Heart left ventricle (tissue), 16 donors: ENCODE measurements at regions not wholly inside any gene's neighbourhood (a gene's known extent, or its start where the extent isn't known, plus 50 kb on each side); places are given as distances from the start of the nearest gene placed in this dataset.

Source experiments
- ATAC-seq, 4 donors: fragments of 200-7000 bp; cut with Tn5 transposase; one replicate each; pipeline ENCODE4 v1.9.1; 2020 to 2022; ENCODE audit warnings: moderate library complexity in 4 of 4, mild to moderate bottlenecking in 3 of 4, moderate number of reproducible peaks in 1 of 4
- DNase-seq, 5 donors: peaks; one replicate each; pipeline ENCODE4 v3.0.0-alpha.2; 2020
- H3K27ac ChIP-seq, 12 donors: fragments of 200-600 bp; sonication (generic) in 4 of 12; one replicate each; pipeline versions ENCODE4 v1.5.0 to v1.8.0; 2016 to 2022; ENCODE audit warnings: mild to moderate bottlenecking in 2 of 12
- H3K27me3 ChIP-seq, 9 donors: fragments of 200-600 bp; sonication (generic) in 2 of 9; one replicate each; pipeline versions ENCODE4 v1.5.1 to v1.8.0; 2016 to 2022; ENCODE audit warnings: mild to moderate bottlenecking in 3 of 9
- H3K36me3 ChIP-seq, 9 donors: fragments of 200-600 bp; sonication (generic) in 2 of 9; one replicate each; pipeline versions ENCODE4 v1.5.0 to v1.8.0; 2018 to 2022; ENCODE audit warnings: mild to moderate bottlenecking in 2 of 9
- H3K4me1 ChIP-seq, 12 donors: fragments of 200-600 bp; sonication (generic) in 4 of 12; one replicate each; pipeline versions ENCODE4 v1.5.0 to v1.8.0; 2016 to 2022; ENCODE audit warnings: mild to moderate bottlenecking in 3 of 12
- H3K4me3 ChIP-seq, 12 donors: fragments of 200-600 bp; sonication (generic) in 4 of 12; one replicate each; pipeline versions ENCODE4 v1.5.0 to v1.8.0; 2017 to 2022; ENCODE audit warnings: mild to moderate bottlenecking in 9 of 12, moderate library complexity in 4 of 12
- H3K9me3 ChIP-seq, 12 donors: fragments of 200-600 bp; sonication (generic) in 4 of 12; one replicate each; pipeline versions ENCODE4 v1.5.0 to v1.8.0; 2016 to 2022; ENCODE audit warnings: mild to moderate bottlenecking in 1 of 12
- POLR2A ChIP-seq, 2 donors: fragments of 450-650 bp; IDR thresholded peaks; one replicate each; pipeline ENCODE4 v1.6.1; 2017; ENCODE audit warnings: antibody characterized with exemption in 2 of 2, mild to moderate bottlenecking in 2 of 2, moderate library complexity in 2 of 2
- WGBS, 4 donors: extraction: QIAGEN DNeasy Blood & Tissue Kit in 2 of 4; methylation state at CpG; one replicate each; pipeline versions ENCODE4 v1.1.5 to v1.1.7; 2013 to 2018; 5-methylcytosine and 5-hydroxymethylcytosine counted together
- intact Hi-C, 10 donors: fragments of 100-400 bp; cut with DNase I; formaldehyde crosslinking; loops; one replicate each; pipeline versions ENCODE4 v1.11.1 to v1.14.2; 2022
- TF ChIP-seq, protein P1 (sequence below), 12 donors: fragments of 200-600 bp; sonication (generic) in 4 of 12; IDR thresholded peaks; one replicate each; pipeline versions ENCODE4 v1.5.0 to v1.8.0; 2018 to 2022; ENCODE audit warnings: antibody characterized with exemption in 12 of 12, mild to moderate bottlenecking in 5 of 12
- donor health status: ischemic (EF 13 %, LVEDD 7.1; RV severe dilation, severe dysfunction).
- donor health status: healthy with polysubstance abuse.
- donor health status: DM: no; HTN: yes; CAD: no.
- donor health status: DM: no; HTN: no; CAD: no.
- donor health status: ischemic (EF 25% LVEDD 6.9; RV normal size, moderate dysfunction).
- donor health status: ischemic (EF 25% LVEDD 5.7; RV mildly dilated, moderate dysfunction).
- donor health status: healthy.
- donor health status: DM: yes; HTN: yes; CAD: no.
- donor health status: ischemic (EF 35%, LVEDD 5.7; RV mildly dilated, moderate dysfunction).
- donor health status: nonischemic (EF 11% LVEDD 7.7; RV severe dilation, severe dysfunction).
- donor health status: DM: yes; HTN: yes; CAD: no.
- donor health status: PGD.
- donor health status: ischemic (EF 29% LVEDD 5.4; RV normal size, mild dysfunction).
- donor health status: nonischemic (EF 23%, LVEDD 6.1; RV moderate dilation, normal function).

DNA sequence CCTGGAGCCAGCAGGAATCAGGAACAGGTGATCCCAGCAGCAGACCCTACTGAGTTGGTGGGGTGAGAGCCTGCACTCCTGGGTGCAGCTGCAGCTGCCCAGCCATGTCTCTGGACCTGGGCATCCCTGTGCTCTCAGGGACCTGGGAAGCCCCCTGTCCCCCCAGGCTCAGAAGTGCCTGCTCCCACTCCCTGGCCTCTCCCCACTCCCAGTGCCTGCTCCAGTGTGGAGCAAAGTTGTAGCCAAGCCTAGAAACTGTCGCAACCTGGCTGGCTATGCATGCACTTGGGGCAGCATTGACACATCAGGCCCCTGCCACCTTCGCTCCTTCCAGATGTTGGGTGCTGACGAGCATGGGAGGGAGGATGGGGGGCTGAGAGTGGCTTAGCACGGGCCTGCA, 1124.7 kb upstream of the ACVR2A start:
- TF ChIP-seq, protein P1, sequence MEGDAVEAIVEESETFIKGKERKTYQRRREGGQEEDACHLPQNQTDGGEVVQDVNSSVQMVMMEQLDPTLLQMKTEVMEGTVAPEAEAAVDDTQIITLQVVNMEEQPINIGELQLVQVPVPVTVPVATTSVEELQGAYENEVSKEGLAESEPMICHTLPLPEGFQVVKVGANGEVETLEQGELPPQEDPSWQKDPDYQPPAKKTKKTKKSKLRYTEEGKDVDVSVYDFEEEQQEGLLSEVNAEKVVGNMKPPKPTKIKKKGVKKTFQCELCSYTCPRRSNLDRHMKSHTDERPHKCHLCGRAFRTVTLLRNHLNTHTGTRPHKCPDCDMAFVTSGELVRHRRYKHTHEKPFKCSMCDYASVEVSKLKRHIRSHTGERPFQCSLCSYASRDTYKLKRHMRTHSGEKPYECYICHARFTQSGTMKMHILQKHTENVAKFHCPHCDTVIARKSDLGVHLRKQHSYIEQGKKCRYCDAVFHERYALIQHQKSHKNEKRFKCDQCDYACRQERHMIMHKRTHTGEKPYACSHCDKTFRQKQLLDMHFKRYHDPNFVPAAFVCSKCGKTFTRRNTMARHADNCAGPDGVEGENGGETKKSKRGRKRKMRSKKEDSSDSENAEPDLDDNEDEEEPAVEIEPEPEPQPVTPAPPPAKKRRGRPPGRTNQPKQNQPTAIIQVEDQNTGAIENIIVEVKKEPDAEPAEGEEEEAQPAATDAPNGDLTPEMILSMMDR (IDR thresholded peaks at IDR 0.05): no peak
- TF ChIP-seq POLR2A (IDR thresholded peaks at IDR 0.05): no peak
- Histone ChIP-seq H3K9me3 (peaks cover 0 to 11% (median 6%) of the 10 kb centered on the region in 12 donors), H3K4me1 (no peaks in the 10 kb centered on the region), H3K36me3 (no peaks in the 10 kb centered on the region), H3K4me3 (no peak overlapping the region), H3K27ac (no peak overlapping the region), H3K27me3 (no peaks in the 10 kb centered on the region)
- 87 to 90% (median 87%) methylated on average over 3 to 4 of the region's 4 CpGs for WGBS, 4 donors
- DNase-seq (no peak), ATAC-seq (no peak)
- intact Hi-C loops: no loop called here

DNA sequence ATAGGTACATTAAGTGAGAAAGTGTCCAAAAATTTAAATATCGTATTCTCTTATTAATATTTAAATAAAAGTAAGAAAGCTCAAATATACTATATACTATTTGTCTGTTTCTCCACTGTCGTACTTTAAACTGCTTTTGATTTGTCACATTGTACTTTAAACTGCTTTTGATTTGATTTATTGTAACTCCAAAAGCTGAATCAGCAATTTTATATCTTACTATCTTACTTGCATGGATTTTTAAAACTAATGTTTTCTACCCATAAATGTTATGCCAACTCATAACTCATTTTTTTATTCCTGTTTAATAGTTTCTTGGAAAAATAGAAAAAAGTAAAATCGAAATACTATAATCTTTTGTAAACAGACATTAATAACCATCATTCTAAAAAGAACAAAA, 1128.2 kb upstream of the ACVR2A start:
- no peaks in the 10 kb centered on the region for H3K27me3 ChIP-seq
- no peak overlapping the region for H3K27ac ChIP-seq
- no peaks in the 10 kb centered on the region for H3K4me1 ChIP-seq
- 46 to 65% (median 55%) methylated on average over 3 of the region's 3 CpGs for WGBS, 4 donors
- peaks cover 0 to 18% (median 6%) of the 10 kb centered on the region in 12 donors for H3K9me3 ChIP-seq
- H3K4me3 ChIP-seq: no peak overlapping the region
- no peak for ATAC-seq
- TF ChIP-seq, protein P1 (IDR thresholded peaks at IDR 0.05): no peak
- no peak for TF ChIP-seq POLR2A (IDR thresholded peaks at IDR 0.05)
- H3K36me3 ChIP-seq: no peaks in the 10 kb centered on the region
- intact Hi-C loops: no loop called here
- no peak for DNase-seq

DNA sequence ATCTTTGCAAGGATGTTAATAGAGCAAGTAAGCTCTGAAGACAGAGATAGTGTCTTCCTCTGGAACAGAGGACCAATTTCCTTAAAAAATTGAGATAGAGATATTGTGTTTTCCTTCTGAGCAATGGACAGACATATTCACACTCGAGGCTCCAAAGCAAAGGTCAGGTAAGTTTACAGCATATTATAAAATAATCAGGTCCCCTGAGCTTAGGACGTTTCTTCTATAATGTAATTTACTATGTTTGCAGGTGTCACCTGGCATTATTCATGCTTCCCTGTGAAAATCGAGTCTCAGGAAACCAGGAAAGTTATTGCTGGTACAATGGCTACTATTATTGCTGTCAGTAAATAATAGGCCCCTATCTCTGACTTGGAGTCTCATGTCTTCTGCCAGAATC, 1135.8 kb upstream of the ACVR2A start:
- H3K4me1 ChIP-seq: no peaks in the 10 kb centered on the region
- no peaks in the 10 kb centered on the region for H3K36me3 ChIP-seq
- H3K4me3 ChIP-seq: no peak overlapping the region
- H3K27ac ChIP-seq: no peak overlapping the region
- intact Hi-C loops: no loop called here
- DNase-seq: no peak
- 51 to 56% (median 55%) methylated on average over 3 of the region's 3 CpGs for WGBS, 4 donors
- ATAC-seq: no peak
- H3K9me3 ChIP-seq: peaks cover 0 to 13% (median 0%) of the 10 kb centered on the region in 12 donors
- TF ChIP-seq, protein P1 (IDR thresholded peaks at IDR 0.05): no peak
- no peak for TF ChIP-seq POLR2A (IDR thresholded peaks at IDR 0.05)
- no peaks in the 10 kb centered on the region for H3K27me3 ChIP-seq

DNA sequence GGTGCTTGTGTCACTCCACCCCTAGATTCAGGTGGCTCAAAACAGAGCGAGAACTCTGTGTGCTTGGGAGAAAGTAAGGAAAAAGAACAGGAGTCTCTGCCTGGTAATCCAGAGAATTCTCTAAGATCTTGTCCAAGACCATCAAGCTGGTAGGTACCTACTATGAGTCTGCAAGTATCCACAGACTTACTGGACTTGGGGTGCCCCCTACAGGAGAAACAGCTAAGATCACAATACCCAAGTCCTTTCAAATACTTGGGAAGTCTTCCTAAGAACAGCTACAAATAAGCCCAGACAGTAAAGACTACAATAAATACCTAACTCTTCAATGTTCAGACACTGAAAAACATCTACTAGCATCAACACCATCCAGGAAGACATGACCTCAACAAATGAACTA, 1143.6 kb upstream of the ACVR2A start:
- Histone ChIP-seq H3K27ac (no peak overlapping the region), H3K9me3 (peaks cover 0 to 33% (median 10%) of the 10 kb centered on the region in 12 donors), H3K4me1 (no peaks in the 10 kb centered on the region), H3K36me3 (no peaks in the 10 kb centered on the region), H3K27me3 (no peaks in the 10 kb centered on the region), H3K4me3 (no peak overlapping the region)
- no peak for DNase-seq
- WGBS, 4 donors: 67 to 88% (median 76%) methylated on average over 1 of the region's 1 CpG
- intact Hi-C loops: no loop called here
- no peak for ATAC-seq
- TF ChIP-seq, protein P1 (IDR thresholded peaks at IDR 0.05): no peak
- no peak for TF ChIP-seq POLR2A (IDR thresholded peaks at IDR 0.05)
